ENCODE measurements at regions not wholly inside any gene's neighbourhood (a gene's known extent, or its start where the extent isn't known, plus 50 kb on each side); places are given as distances from the start of the nearest gene placed in this dataset.
"Not testable (repeated sequence)": the region's sequence is repeated elsewhere in the genome, so short reads cannot be mapped to it uniquely, and the experiment has no call there.

DNA sequence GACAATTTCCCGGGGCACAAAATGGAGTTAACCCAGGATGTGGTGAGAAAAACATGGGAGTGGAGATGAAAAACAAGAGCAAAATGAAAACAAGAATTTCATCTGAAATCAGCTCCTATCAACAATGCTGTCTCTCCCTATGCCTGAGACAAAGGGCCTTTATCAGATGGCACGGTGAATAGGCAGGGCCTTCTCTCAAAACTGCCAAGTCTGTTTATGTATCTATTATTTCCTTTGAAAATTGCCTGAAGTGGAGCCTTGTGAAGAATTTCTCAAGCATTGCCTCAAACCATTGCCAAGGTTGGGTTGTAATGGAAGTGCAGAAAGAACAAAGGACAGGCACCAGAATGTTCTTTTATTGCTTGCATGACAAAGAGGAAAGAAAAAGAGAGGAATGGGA, 74.7 kb downstream of the BTBD3 start:
- no peak overlapping the region for H3K27ac ChIP-seq
- intact Hi-C loops (cut with DNase I): no loop called here
- no peak for ATAC-seq
- no peaks in the 10 kb centered on the region for H3K27me3 ChIP-seq
- no peaks in the 10 kb centered on the region for H3K9me3 ChIP-seq
- H3K4me1 ChIP-seq: no peaks in the 10 kb centered on the region
- no peak overlapping the region for H3K4me3 ChIP-seq
- TF ChIP-seq CTCF (IDR thresholded peaks at IDR 0.05): no peak
- H3K36me3 ChIP-seq: no peaks in the 10 kb centered on the region
- DNase-seq: no peak

DNA sequence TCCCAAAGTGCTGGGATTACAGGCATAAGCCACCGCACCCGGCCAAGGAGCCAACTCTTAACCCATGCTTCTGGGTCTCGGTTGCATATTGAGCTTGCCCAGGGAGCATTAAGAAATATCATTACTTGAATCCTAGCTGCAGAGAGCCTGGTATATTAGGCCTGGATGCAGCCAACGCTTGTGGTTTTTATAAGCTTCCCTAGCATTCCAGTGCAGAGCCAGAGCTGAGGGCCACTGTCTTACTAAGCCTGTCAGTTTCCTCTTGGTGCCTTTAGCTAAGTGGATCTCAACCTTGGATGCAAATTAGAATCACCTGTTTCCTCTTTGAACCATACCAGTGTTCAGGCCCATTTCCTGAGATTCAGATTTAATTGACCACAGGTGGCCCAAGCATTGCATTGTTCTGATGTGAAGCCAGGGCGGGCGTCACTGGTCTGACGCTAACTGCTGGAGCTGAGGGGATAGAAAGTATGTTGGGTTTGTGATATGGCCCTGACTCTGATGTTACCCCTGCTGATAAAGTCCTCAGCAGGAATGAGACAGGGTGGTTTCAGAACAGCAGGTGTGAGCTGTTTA, 76.3 kb downstream of the BTBD3 start:
- no peak for DNase-seq
- H3K36me3 ChIP-seq: no peaks in the 10 kb centered on the region
- no peaks in the 10 kb centered on the region for H3K27me3 ChIP-seq
- no peak for ATAC-seq
- no peak overlapping the region for H3K27ac ChIP-seq
- no peaks in the 10 kb centered on the region for H3K9me3 ChIP-seq
- intact Hi-C loops (cut with DNase I): no loop called here
- no peak for TF ChIP-seq CTCF (IDR thresholded peaks at IDR 0.05)
- no peak overlapping the region for H3K4me3 ChIP-seq
- no peaks in the 10 kb centered on the region for H3K4me1 ChIP-seq

GRCh38 chr20:11995805-11996567, 78.3 kb downstream of the BTBD3 start:
- intact Hi-C loops (cut with DNase I): no loop called here
- H3K27ac ChIP-seq: no peak overlapping the region
- DNase-seq: no peak

GRCh38 chr20:12004776-12005175, 87.1 kb downstream of the BTBD3 start:
- H3K27me3 ChIP-seq; intact Hi-C loops (cut with DNase I); H3K4me1 ChIP-seq; DNase-seq; H3K27ac ChIP-seq; H3K36me3 ChIP-seq; H3K4me3 ChIP-seq; H3K9me3 ChIP-seq; ATAC-seq: not testable (repeated sequence)

More at GRCh38 chr20:11995805-11996567, 78.3 kb downstream of the BTBD3 start:
- no peaks in the 10 kb centered on the region for H3K9me3 ChIP-seq
- no peaks in the 10 kb centered on the region for H3K4me1 ChIP-seq
- no peak overlapping the region for H3K4me3 ChIP-seq
- TF ChIP-seq CTCF (IDR thresholded peaks at IDR 0.05): no peak
- ATAC-seq: no peak
- H3K27me3 ChIP-seq: no peaks in the 10 kb centered on the region
- H3K36me3 ChIP-seq: no peaks in the 10 kb centered on the region

DNA sequence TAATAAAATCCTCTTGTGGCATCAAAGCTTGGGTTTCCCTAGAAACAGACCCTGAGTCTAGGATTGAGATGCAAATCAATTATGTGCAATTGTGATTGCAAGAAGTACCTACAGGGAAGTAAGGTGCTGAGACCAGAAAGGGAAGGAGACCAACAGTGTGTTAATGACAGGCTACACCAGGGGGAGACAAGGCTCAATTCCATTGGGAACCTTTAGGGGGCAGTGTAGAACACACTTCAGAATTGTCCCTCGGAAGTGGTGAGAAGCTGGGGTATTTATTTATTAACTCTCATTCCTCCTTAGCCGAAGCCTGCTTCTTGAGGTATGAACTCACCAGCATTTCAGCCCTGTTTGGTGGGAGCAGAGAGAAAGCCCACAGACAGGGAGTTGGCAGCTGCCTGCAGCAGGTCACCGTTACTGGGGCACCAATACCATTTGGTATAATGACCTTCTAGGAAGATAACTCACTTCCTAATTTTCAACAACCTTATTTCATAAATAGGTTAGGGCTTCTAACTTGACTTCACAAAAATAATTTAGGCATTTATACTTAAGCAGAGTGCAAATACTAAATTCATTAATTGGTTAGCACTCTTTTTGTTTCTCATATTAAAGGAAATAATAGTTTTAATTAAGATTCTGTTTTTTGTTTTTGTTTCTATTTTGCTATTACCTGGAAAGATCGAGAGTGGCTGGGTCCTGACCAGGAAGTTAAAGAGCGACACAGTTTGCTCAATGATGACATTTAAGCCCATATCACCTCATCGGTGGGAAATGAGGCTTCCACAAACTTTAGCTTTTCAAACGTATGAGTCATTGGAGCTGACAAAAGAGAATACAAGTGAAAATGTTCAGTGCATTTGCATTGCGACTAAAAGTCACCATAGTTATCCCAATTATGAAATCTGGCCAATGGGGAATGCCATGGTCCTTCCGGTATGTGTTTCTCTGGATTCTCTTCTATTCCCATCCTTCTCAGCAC, 94.8 kb downstream of the BTBD3 start:
- no peak overlapping the region for H3K4me3 ChIP-seq
- H3K27me3 ChIP-seq: no peaks in the 10 kb centered on the region
- intact Hi-C loops (cut with DNase I): no loop called here
- no peak overlapping the region for H3K27ac ChIP-seq
- DNase-seq (no peak), ATAC-seq (peak; percentile 97)
- no peaks in the 10 kb centered on the region for H3K9me3 ChIP-seq
- H3K4me1 ChIP-seq: no peaks in the 10 kb centered on the region
- no peaks in the 10 kb centered on the region for H3K36me3 ChIP-seq
- peak; percentile 83 for TF ChIP-seq CTCF (IDR thresholded peaks at IDR 0.05)

DNA sequence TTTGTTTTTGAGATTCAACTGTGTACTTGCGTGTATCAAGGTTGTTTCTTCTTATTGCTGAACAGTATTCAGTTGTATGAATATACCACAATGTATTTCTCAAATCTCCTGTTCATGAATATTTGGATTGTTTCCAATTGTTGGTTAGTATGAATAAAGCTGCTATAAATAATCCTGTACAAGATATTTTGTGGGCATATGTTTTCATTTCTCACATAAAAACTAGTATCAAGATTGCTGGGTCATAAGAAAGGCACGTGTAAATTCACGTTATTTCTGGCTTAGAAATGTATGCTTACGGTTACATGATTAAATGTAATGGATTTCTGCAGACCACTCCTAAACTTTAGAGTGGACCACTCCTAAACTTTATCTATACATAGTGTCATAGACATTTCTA, 96.6 kb downstream of the BTBD3 start:
- DNase-seq: no peak
- H3K4me3 ChIP-seq: no peak overlapping the region
- TF ChIP-seq CTCF (IDR thresholded peaks at IDR 0.05): no peak
- intact Hi-C loops (cut with DNase I): no loop called here
- H3K27me3 ChIP-seq: no peaks in the 10 kb centered on the region
- H3K27ac ChIP-seq: no peak overlapping the region
- ATAC-seq: no peak
- no peaks in the 10 kb centered on the region for H3K4me1 ChIP-seq
- no peaks in the 10 kb centered on the region for H3K9me3 ChIP-seq
- no peaks in the 10 kb centered on the region for H3K36me3 ChIP-seq
